OCI-M2 (cell line): ENCODE measurements at regions not wholly inside any gene's neighbourhood (a gene's known extent, or its start where the extent isn't known, plus 50 kb on each side); places are given as distances from the start of the nearest gene placed in this dataset.
"Not testable (repeated sequence)": the region's sequence is repeated elsewhere in the genome, so short reads cannot be mapped to it uniquely, and the experiment has no call there.

ENCODE experiments used
- DNase-seq: peaks from one replicate; lab custom pipeline; 2025; ENCODE audit not compliant: unreplicated experiment; lab: John Stamatoyannopoulos, UW

- DNase-seq = no peak
Observed at GRCh38 chr10:78467496-78468106, 433.9 kb downstream of the RPS24 start.

GRCh38 chr10:78468731-78469130 is 435.1 kb downstream of the RPS24 start:
- not testable (repeated sequence) for DNase-seq

GRCh38 chr10:78470267-78471103 is 436.8 kb downstream of the RPS24 start:
- DNase-seq = no peak

- DNase-seq = no peak
Observed at GRCh38 chr10:78471326-78471722, 437.7 kb downstream of the RPS24 start.

GRCh38 chr10:78471723-78472550 is 438.3 kb downstream of the RPS24 start:
- DNase-seq = no peak

- DNase-seq = no peak
Observed at GRCh38 chr10:78472551-78472890, 438.9 kb downstream of the RPS24 start.

- no peak for DNase-seq
Observed at GRCh38 chr10:78473006-78473405, 439.3 kb downstream of the RPS24 start.

- DNase-seq = no peak
Observed at GRCh38 chr10:78474743-78475142, 441.1 kb downstream of the RPS24 start.

GRCh38 chr10:78475437-78475836 is 441.8 kb downstream of the RPS24 start:
- no peak for DNase-seq

GRCh38 chr10:78476156-78476555 is 442.5 kb downstream of the RPS24 start:
- DNase-seq = no peak

GRCh38 chr10:78476844-78477243 is 443.2 kb downstream of the RPS24 start:
- DNase-seq = no peak

- DNase-seq = no peak
Observed at GRCh38 chr10:78478919-78479318, 445.3 kb downstream of the RPS24 start.

- no peak for DNase-seq
Observed at GRCh38 chr10:78479467-78479866, 445.8 kb downstream of the RPS24 start.

GRCh38 chr10:78481842-78482241 is 448.2 kb downstream of the RPS24 start:
- DNase-seq = no peak

- no peak for DNase-seq
Observed at GRCh38 chr10:78483641-78484040, 450.0 kb downstream of the RPS24 start.

GRCh38 chr10:78489034-78489433 is 455.4 kb downstream of the RPS24 start:
- no peak for DNase-seq

- no peak for DNase-seq
Observed at GRCh38 chr10:78491812-78492211, 458.1 kb downstream of the RPS24 start.

GRCh38 chr10:78492424-78492823 is 458.8 kb downstream of the RPS24 start:
- no peak for DNase-seq

- no peak for DNase-seq
Observed at GRCh38 chr10:78494179-78494578, 460.5 kb downstream of the RPS24 start.

- no peak for DNase-seq
Observed at GRCh38 chr10:78502210-78502936, 468.7 kb downstream of the RPS24 start.

- no peak for DNase-seq
Observed at GRCh38 chr10:78504181-78504580, 470.5 kb downstream of the RPS24 start.
